Tongue (tissue), 1 donor: ENCODE measurements at regions not wholly inside any gene's neighbourhood (a gene's known extent, or its start where the extent isn't known, plus 50 kb on each side); places are given as distances from the start of the nearest gene placed in this dataset.
"Not testable (repeated sequence)": the region's sequence is repeated elsewhere in the genome, so short reads cannot be mapped to it uniquely, and the experiment has no call there.

Experiments
- DNase-seq: peaks from one replicate; pipeline ENCODE4 v3.0.0-alpha.2; 2015

- peak; percentile 10 for DNase-seq
Measured at GRCh38 chr5:123708074-123708806, 196.3 kb downstream of the CSNK1G3 start.

GRCh38 chr5:123706531-123706930, 194.6 kb downstream of the CSNK1G3 start:
- no peak for DNase-seq

GRCh38 chr5:123705741-123706140, 193.8 kb downstream of the CSNK1G3 start:
- no peak for DNase-seq

- DNase-seq, result no peak
Measured at GRCh38 chr5:123701511-123702200, 189.7 kb downstream of the CSNK1G3 start.

- peak; percentile 48 for DNase-seq
Measured at GRCh38 chr5:123700624-123701287, 188.8 kb downstream of the CSNK1G3 start.

GRCh38 chr5:123699571-123699970, 187.6 kb downstream of the CSNK1G3 start:
- no peak for DNase-seq

GRCh38 chr5:123698937-123699336, 187.0 kb downstream of the CSNK1G3 start:
- not testable (repeated sequence) for DNase-seq

- peak; percentile 72 for DNase-seq
Measured at GRCh38 chr5:123696921-123697341, 185.0 kb downstream of the CSNK1G3 start.

- no peak for DNase-seq
Measured at GRCh38 chr5:123690821-123691220, 178.8 kb downstream of the CSNK1G3 start.

GRCh38 chr5:123681061-123681460, 169.1 kb downstream of the CSNK1G3 start:
- no peak for DNase-seq

- peak; percentile 19 for DNase-seq
Measured at GRCh38 chr5:123673107-123673506, 161.1 kb downstream of the CSNK1G3 start.

GRCh38 chr5:123671711-123672456, 159.9 kb downstream of the CSNK1G3 start:
- DNase-seq, result peak; percentile 9

- DNase-seq, result peak; percentile 80
Measured at GRCh38 chr5:123671042-123671441, 159.1 kb downstream of the CSNK1G3 start.
